ENCODE measurements at regions not wholly inside any gene's neighbourhood (a gene's known extent, or its start where the extent isn't known, plus 50 kb on each side); places are given as distances from the start of the nearest gene placed in this dataset.

DNA sequence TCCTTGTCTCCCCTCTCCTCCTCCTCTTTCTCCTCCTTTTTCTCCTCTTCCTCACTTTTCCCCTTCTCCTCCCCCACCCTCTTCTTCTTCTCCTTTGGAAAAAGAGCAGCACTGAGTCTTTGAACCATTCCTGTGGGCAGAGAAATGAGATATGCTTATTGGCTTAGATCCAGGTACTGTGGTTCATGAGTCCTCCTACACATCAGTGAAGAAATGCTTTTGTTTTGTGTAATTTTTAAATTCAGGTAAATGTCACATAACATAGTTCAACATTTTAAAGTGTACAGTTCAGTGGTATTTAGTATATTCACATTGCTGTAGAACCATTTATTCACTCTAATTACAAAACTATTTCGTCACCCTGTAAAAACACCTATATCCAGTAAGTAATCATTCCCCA is 402.1 kb downstream of the AACS start:
- ChIA-PET CTCF (no interaction called here), POLR2A (no interaction called here)
- ATAC-seq, result no peak
- Mint-ChIP-seq H3K27me3 (ENCODE audit: low read depth) (no peaks in the 10 kb centered on the region), H3K27ac (no peak overlapping the region), H3K4me1 (no peaks in the 10 kb centered on the region), H3K9me3 (no peaks in the 10 kb centered on the region), H3K36me3 (no peaks in the 10 kb centered on the region), H3K4me3 (no peak overlapping the region)
- TF ChIP-seq, protein P1, sequence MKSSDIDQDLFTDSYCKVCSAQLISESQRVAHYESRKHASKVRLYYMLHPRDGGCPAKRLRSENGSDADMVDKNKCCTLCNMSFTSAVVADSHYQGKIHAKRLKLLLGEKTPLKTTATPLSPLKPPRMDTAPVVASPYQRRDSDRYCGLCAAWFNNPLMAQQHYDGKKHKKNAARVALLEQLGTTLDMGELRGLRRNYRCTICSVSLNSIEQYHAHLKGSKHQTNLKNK (CRISPR knock-in tag; IDR thresholded peaks at IDR 0.05), result no peak
- TF ChIP-seq, protein P2, sequence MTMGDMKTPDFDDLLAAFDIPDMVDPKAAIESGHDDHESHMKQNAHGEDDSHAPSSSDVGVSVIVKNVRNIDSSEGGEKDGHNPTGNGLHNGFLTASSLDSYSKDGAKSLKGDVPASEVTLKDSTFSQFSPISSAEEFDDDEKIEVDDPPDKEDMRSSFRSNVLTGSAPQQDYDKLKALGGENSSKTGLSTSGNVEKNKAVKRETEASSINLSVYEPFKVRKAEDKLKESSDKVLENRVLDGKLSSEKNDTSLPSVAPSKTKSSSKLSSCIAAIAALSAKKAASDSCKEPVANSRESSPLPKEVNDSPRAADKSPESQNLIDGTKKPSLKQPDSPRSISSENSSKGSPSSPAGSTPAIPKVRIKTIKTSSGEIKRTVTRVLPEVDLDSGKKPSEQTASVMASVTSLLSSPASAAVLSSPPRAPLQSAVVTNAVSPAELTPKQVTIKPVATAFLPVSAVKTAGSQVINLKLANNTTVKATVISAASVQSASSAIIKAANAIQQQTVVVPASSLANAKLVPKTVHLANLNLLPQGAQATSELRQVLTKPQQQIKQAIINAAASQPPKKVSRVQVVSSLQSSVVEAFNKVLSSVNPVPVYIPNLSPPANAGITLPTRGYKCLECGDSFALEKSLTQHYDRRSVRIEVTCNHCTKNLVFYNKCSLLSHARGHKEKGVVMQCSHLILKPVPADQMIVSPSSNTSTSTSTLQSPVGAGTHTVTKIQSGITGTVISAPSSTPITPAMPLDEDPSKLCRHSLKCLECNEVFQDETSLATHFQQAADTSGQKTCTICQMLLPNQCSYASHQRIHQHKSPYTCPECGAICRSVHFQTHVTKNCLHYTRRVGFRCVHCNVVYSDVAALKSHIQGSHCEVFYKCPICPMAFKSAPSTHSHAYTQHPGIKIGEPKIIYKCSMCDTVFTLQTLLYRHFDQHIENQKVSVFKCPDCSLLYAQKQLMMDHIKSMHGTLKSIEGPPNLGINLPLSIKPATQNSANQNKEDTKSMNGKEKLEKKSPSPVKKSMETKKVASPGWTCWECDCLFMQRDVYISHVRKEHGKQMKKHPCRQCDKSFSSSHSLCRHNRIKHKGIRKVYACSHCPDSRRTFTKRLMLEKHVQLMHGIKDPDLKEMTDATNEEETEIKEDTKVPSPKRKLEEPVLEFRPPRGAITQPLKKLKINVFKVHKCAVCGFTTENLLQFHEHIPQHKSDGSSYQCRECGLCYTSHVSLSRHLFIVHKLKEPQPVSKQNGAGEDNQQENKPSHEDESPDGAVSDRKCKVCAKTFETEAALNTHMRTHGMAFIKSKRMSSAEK (CRISPR knock-in tag; IDR thresholded peaks at IDR 0.05; ENCODE audit: borderline replicate concordance), result no peak
- TF ChIP-seq, protein P3, sequence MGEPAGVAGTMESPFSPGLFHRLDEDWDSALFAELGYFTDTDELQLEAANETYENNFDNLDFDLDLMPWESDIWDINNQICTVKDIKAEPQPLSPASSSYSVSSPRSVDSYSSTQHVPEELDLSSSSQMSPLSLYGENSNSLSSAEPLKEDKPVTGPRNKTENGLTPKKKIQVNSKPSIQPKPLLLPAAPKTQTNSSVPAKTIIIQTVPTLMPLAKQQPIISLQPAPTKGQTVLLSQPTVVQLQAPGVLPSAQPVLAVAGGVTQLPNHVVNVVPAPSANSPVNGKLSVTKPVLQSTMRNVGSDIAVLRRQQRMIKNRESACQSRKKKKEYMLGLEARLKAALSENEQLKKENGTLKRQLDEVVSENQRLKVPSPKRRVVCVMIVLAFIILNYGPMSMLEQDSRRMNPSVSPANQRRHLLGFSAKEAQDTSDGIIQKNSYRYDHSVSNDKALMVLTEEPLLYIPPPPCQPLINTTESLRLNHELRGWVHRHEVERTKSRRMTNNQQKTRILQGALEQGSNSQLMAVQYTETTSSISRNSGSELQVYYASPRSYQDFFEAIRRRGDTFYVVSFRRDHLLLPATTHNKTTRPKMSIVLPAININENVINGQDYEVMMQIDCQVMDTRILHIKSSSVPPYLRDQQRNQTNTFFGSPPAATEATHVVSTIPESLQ (CRISPR knock-in tag; IDR thresholded peaks at IDR 0.05), result no peak
- TF ChIP-seq, protein P4, sequence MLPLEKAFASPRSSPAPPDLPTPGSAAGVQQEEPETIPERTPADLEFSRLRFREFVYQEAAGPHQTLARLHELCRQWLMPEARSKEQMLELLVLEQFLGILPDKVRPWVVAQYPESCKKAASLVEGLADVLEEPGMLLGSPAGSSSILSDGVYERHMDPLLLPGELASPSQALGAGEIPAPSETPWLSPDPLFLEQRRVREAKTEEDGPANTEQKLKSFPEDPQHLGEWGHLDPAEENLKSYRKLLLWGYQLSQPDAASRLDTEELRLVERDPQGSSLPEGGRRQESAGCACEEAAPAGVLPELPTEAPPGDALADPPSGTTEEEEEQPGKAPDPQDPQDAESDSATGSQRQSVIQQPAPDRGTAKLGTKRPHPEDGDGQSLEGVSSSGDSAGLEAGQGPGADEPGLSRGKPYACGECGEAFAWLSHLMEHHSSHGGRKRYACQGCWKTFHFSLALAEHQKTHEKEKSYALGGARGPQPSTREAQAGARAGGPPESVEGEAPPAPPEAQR (CRISPR knock-in tag; IDR thresholded peaks at IDR 0.05), result no peak
- no peak for TF ChIP-seq IRF2 (CRISPR knock-in tag; IDR thresholded peaks at IDR 0.05; ENCODE audit: borderline replicate concordance, low read depth)
- TF ChIP-seq ZNF219 (CRISPR knock-in tag; IDR thresholded peaks at IDR 0.05; ENCODE audit: borderline replicate concordance), result no peak
- no peak for TF ChIP-seq MYBL2 (CRISPR knock-in tag; IDR thresholded peaks at IDR 0.05)
- no peak for TF ChIP-seq ZNF416 (CRISPR knock-in tag; IDR thresholded peaks at IDR 0.05)
- TF ChIP-seq, protein P5, sequence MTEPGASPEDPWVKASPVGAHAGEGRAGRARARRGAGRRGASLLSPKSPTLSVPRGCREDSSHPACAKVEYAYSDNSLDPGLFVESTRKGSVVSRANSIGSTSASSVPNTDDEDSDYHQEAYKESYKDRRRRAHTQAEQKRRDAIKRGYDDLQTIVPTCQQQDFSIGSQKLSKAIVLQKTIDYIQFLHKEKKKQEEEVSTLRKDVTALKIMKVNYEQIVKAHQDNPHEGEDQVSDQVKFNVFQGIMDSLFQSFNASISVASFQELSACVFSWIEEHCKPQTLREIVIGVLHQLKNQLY (CRISPR knock-in tag; IDR thresholded peaks at IDR 0.05), result no peak
- TF ChIP-seq, protein P6, sequence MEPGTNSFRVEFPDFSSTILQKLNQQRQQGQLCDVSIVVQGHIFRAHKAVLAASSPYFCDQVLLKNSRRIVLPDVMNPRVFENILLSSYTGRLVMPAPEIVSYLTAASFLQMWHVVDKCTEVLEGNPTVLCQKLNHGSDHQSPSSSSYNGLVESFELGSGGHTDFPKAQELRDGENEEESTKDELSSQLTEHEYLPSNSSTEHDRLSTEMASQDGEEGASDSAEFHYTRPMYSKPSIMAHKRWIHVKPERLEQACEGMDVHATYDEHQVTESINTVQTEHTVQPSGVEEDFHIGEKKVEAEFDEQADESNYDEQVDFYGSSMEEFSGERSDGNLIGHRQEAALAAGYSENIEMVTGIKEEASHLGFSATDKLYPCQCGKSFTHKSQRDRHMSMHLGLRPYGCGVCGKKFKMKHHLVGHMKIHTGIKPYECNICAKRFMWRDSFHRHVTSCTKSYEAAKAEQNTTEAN (CRISPR knock-in tag; IDR thresholded peaks at IDR 0.05), result no peak
- no peak for TF ChIP-seq OVOL2 (CRISPR knock-in tag; IDR thresholded peaks at IDR 0.05; ENCODE audit: borderline replicate concordance)
- no peak for TF ChIP-seq GRHL2 (CRISPR knock-in tag; IDR thresholded peaks at IDR 0.05; ENCODE audit: insufficient replicate concordance, severe bottlenecking)
- no peak for TF ChIP-seq NR1H2 (CRISPR knock-in tag; IDR thresholded peaks at IDR 0.05)
- TF ChIP-seq, protein P7, sequence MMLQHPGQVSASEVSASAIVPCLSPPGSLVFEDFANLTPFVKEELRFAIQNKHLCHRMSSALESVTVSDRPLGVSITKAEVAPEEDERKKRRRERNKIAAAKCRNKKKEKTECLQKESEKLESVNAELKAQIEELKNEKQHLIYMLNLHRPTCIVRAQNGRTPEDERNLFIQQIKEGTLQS (CRISPR knock-in tag; conservative IDR thresholded peaks at IDR 0.05), result no peak
- TF ChIP-seq, protein P8, sequence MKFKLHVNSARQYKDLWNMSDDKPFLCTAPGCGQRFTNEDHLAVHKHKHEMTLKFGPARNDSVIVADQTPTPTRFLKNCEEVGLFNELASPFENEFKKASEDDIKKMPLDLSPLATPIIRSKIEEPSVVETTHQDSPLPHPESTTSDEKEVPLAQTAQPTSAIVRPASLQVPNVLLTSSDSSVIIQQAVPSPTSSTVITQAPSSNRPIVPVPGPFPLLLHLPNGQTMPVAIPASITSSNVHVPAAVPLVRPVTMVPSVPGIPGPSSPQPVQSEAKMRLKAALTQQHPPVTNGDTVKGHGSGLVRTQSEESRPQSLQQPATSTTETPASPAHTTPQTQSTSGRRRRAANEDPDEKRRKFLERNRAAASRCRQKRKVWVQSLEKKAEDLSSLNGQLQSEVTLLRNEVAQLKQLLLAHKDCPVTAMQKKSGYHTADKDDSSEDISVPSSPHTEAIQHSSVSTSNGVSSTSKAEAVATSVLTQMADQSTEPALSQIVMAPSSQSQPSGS (CRISPR knock-in tag; IDR thresholded peaks at IDR 0.05; ENCODE audit: borderline replicate concordance, low read depth), result no peak
- DNase-seq (ENCODE audit: low spot score), result no peak
